ENCODE measurements at regions not wholly inside any gene's neighbourhood (a gene's known extent, or its start where the extent isn't known, plus 50 kb on each side); places are given as distances from the start of the nearest gene placed in this dataset.

GRCh38 chr6:164469276-164469949 is 840.0 kb downstream of the C6orf118 start:
- no CpG with 5 or more reads among the region's 9 CpGs for WGBS, 2 experiments (ENCODE audit: extremely low coverage in 2 of 2, insufficient read length in 1 of 2)
- CTCF ChIA-PET, result interaction anchor here (0.6 kb wide), 1 partner anchor 14 kb away, joined by 4 read pairs; no protein-coding TSS in a partner anchor

More at GRCh38 chr6:164469276-164469949, 840.0 kb downstream of the C6orf118 start:
- no peak overlapping the region for H3K9ac ChIP-seq (ENCODE audit: low read depth, low read length)
- DNase-seq (no peak), ATAC-seq (ENCODE audit: low read depth) (no peak)
- no peak overlapping the region for H2AK5ac ChIP-seq (ENCODE audit: low read depth, low read length)
- H2BK120ac ChIP-seq (ENCODE audit: low read depth, low read length), result no peak overlapping the region
- no peak overlapping the region for H2BK15ac ChIP-seq (ENCODE audit: low read depth, low read length)
- no peak overlapping the region for H2AK9ac ChIP-seq (replicated peaks; ENCODE audit: low read depth, low read length, poor library complexity)
- no peak overlapping the region for H3K23ac ChIP-seq (ENCODE audit: low read depth, low read length)
- H3K4ac ChIP-seq (ENCODE audit: low read depth, low read length), result no peak overlapping the region
- no peak overlapping the region for H4K5ac ChIP-seq (ENCODE audit: low read depth, low read length)
- H3K27ac ChIP-seq (ENCODE audit: insufficient read depth, low read length), result no peak overlapping the region
- intact Hi-C loops (cut with micrococcal nuclease) (no loop called here), dilution Hi-C loops (cut with HindIII; ENCODE audit: low sequenced_read_pairs, unreplicated experiment) (no loop called here), in situ Hi-C loops (cut with MboI; ENCODE audit: low sequenced_read_pairs) (no loop called here)
- POLR2A ChIA-PET (ENCODE audit: unreplicated experiment), result no interaction called here
- H3K4me1 ChIP-seq (ENCODE audit: control insufficient read depth, insufficient read depth, low read length), result no peaks in the 10 kb centered on the region
- H3K79me1 ChIP-seq (ENCODE audit: low read depth in 1 of 2, low read length in 2 of 2), result no peaks in the 10 kb centered on the region
- H3K14ac ChIP-seq (replicated peaks; ENCODE audit: low read depth, low read length), result no peak overlapping the region
- no peak overlapping the region for H4K8ac ChIP-seq (ENCODE audit: low read depth in 2 of 2, low read length in 2 of 2)
- H3K4me3 ChIP-seq (ENCODE audit: insufficient read depth, low read depth, low read length), result no peak overlapping the region
- H2BK5ac ChIP-seq (ENCODE audit: low read depth, low read length, poor library complexity, severe bottlenecking), result no peak overlapping the region
- no peak overlapping the region for H3K56ac ChIP-seq (ENCODE audit: extremely low read depth, insufficient read depth, low read length)
- no peaks in the 10 kb centered on the region for H4K20me1 ChIP-seq (ENCODE audit: insufficient read depth, low read length)
- no peak overlapping the region for H3K4me2 ChIP-seq (ENCODE audit: low read depth, low read length)
- 0 out of 2 replicates have a peak, but pooled peaks cover 7% of the 10 kb centered on the region for H3K9me3 ChIP-seq (ENCODE audit: control insufficient read depth, insufficient read depth, low read length)
- BruUV-seq (replicated peaks), result no TSS peak
- H2AFZ ChIP-seq (replicated peaks; ENCODE audit: low read length, poor library complexity), result no peak overlapping the region
- H2BK20ac ChIP-seq (ENCODE audit: low read depth, low read length), result no peak overlapping the region
- H3K9me1 ChIP-seq (ENCODE audit: insufficient read depth, low read length), result no peaks in the 10 kb centered on the region
- H3K27me3 ChIP-seq (ENCODE audit: control insufficient read depth, insufficient read depth, low read length), result no peaks in the 10 kb centered on the region
- no peak overlapping the region for H4K91ac ChIP-seq (ENCODE audit: insufficient read depth, low read depth, low read length)
- no peak for TF ChIP-seq CHD1 (IDR thresholded peaks at IDR 0.05; ENCODE audit: low read depth, low read length)
- TF ChIP-seq BHLHE40 (IDR thresholded peaks at IDR 0.05; ENCODE audit: low read depth, low read length), result no peak
- TF ChIP-seq USF2 (IDR thresholded peaks at IDR 0.05; ENCODE audit: low read depth, low read length), result no peak
- no peak for TF ChIP-seq MAZ (IDR thresholded peaks at IDR 0.05; ENCODE audit: borderline replicate concordance, low read depth, low read length)
- TF ChIP-seq MXI1 (IDR thresholded peaks at IDR 0.05; ENCODE audit: borderline replicate concordance, low read depth, low read length), result no peak
- TF ChIP-seq ELK1 (IDR thresholded peaks at IDR 0.05; ENCODE audit: borderline replicate concordance, low read depth, low read length), result no peak
- TF ChIP-seq MAFK (IDR thresholded peaks at IDR 0.05; ENCODE audit: low read depth, low read length), result no peak
- no peak for TF ChIP-seq CTCF (conservative IDR thresholded peaks at IDR 0.05; ENCODE audit: low read depth, low read length)
- no peak for TF ChIP-seq RFX5 (IDR thresholded peaks at IDR 0.05; ENCODE audit: low read depth, low read length)
- no peak for TF ChIP-seq SMC3 (IDR thresholded peaks at IDR 0.05; ENCODE audit: low read depth, low read length)
- TF ChIP-seq NFE2L2 (IDR thresholded peaks at IDR 0.05; ENCODE audit: low read depth, low read length), result no peak
- TF ChIP-seq FOS (IDR thresholded peaks at IDR 0.05; ENCODE audit: low read depth, low read length), result no peak
- no peaks in the 10 kb centered on the region for H3K36me3 ChIP-seq (ENCODE audit: control insufficient read depth, insufficient read depth, low read length)
- no peak overlapping the region for H3K18ac ChIP-seq (ENCODE audit: low read depth, low read length)

Measured in IMR-90 (cell line).